NCI-H774 (cell line): ENCODE measurements at regions not wholly inside any gene's neighbourhood (a gene's known extent, or its start where the extent isn't known, plus 50 kb on each side); places are given as distances from the start of the nearest gene placed in this dataset.

Source experiments
- DNase-seq: peaks from one replicate; lab custom pipeline; 2025; lab: John Stamatoyannopoulos, UW

DNA sequence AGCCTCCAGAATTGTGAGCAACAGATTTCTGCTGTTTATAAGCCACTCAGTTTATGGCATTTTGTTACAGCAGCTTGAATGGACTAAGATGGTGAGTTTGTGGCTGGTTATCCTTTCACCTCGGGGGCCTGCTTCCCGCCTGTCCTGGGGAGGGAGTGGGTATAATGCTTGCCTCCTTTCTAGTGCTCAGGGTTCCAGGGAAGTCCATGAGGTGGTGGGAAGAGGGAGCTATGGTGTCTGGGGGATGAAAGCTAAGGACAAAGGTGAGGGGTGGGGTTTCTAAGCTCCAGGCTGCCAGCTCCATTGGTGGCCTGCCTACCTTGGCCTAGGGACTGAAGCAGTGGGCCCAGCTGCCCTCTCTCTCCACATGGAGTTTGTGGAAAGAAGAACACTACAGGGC is 50.2 kb upstream of the SDK2 start:
- DNase-seq: no peak

GRCh38 chr17:73695035-73695738 is 50.9 kb upstream of the SDK2 start:
- no peak for DNase-seq

DNA sequence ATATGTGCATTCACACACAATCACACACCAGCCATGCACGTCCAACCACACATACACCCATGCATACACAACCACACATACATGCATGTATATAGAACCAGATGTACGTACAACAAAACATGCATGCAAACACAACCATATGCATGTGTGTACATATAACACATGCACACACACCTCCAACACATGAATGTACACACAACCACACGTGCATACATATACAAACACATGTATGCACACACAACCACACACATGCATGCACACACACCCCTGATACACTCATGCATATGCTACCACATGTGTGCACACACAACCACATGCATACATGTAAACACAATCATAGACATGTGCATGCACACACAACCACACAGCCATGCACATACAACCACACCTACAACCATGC is 52.0 kb upstream of the SDK2 start:
- no peak for DNase-seq

- peak; percentile 82 for DNase-seq
Observed at GRCh38 chr17:73697872-73698271, 53.6 kb upstream of the SDK2 start.

DNA sequence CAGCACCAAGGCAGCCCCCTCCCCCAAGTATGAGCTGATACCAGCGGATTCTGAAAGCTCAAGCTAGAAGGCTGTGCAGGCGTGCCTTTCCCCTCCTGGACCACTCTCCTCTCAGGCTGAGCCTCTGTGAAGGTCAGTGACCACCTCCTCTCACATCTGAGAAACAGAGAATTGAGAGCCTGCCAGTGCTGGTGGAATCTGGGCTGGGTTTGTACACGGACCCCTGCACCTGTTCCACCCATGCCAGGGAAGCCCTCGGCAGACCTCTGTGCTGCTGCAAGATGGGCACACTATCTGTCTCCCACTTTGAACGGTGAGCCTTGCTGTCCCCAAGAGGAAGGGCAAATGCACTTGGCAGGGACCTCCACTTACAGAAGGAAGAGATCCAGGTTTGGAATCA is 54.7 kb upstream of the SDK2 start:
- no peak for DNase-seq

GRCh38 chr17:73701701-73702100 is 57.5 kb upstream of the SDK2 start:
- no peak for DNase-seq

DNA sequence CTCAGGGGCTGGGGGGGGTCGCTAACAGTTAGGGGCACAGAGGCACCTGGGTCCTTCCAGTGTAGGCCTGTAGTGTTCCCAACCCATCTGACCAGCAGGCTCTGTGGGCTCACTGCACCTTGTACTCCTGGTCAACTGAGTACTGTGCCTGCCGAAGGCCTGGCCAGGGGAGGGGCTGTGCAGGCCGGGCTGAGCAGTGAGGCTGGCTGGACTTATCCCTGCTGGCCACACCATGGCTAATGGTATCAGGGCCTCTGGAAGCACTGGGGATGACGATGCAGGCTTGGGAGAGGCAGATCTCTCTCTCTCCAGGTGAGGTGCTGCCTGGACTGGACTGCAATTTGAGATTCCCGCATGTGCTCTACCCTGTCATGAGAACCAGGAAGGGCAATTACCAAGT is 58.9 kb upstream of the SDK2 start:
- no peak for DNase-seq

DNA sequence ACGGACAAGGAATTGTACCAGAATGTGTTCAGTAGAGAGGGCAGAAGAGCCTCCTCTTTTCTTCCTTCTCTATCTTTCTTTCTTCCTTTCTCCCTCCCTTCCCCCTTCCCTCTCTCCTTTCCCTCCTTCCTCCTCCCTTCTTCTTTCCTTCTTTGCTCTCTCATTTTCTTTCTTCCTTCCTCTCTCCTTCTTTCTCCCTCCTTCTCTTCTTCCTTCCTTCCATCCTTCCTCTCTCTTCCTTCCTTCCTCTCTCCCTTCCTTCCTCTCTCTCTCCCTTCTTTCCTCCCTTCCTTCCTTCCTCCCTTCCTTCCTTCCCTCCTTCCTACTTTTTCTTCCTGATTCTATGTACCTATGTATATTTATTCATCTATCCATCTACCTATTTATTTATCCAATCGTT is 59.7 kb upstream of the SDK2 start:
- no peak for DNase-seq

DNA sequence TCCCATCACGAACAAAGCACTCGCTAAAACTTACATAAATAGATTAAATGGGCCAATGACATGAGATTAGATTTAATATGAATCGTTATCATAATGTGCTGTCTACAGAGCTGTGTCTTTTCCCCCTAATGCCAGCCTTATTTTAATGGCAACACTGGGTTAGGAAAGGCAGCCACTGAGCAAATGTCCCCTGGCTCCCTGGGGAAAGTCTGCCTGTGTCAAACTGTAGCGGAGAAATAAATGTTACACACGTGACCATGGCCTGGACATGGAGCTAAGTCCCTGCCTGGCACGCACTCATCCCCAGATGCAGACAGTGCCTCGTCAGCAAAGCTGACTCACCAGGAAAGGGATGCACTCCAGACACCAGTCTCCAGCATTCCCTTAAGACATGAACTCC is 61.3 kb upstream of the SDK2 start:
- no peak for DNase-seq

GRCh38 chr17:73706428-73706827 is 62.2 kb upstream of the SDK2 start:
- no peak for DNase-seq

- peak; percentile 76 for DNase-seq
Observed at GRCh38 chr17:73706858-73707257, 62.6 kb upstream of the SDK2 start.

DNA sequence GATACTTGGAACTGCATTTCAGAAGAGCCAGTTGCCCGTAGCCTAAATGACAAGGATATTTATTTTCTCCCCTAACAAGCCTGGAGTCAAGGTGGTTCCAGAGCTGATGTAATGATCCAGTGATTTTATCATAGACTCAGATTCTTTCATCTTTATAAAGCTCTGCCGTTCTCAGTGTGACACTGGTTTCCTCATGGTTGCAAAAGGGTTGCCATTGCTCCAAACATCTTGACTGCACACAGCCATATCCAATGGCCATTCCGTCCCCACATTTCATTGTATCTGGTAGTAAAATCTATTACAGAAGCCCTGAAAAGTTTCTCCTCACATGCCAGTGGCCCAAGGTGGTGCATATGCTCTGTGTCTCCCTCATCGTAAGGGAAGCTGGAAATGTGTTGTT is 63.1 kb upstream of the SDK2 start:
- DNase-seq: no peak

DNA sequence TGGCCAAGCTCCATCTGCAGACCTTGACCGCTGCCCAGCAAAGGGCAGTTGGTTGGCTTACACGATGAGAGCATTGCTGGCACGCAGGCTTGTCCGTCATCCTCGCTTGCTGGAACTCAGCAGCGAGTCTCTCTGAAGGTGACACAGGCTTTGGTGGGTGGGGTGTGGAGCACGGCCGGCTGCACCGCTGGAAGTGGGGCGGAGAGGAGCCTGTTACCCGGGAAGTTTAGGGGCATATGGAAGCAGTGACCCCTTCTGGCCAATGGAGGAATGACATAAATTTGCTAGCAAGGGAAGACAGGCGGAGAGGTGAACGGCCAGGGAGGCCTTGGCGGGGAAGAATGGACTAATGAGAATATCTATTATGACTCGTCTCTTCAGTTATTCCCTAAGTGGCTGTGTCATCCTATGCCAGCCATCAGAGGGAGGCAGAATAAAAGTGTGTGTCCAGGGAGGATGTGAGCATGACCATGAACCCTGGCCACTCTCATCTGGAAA is 65.9 kb upstream of the SDK2 start:
- DNase-seq: peak; percentile 82

DNA sequence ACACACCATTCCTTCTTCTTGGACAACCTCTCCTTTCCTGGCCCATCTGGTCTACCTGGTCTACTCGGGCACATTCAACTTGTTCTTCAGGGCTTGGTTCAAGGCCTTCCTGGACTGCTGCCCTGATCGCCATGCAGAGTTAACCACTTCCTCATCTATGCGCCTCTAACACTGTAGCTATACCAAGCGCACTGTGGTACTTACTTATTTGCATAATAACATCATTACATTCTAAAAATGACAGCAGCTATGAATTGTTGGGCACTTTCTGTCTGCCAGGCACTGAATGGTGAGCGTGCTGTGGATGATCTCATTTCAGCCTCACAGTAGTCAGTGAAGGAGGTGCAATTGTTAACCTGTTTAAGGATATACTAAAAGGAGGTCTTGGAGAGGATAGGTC is 66.9 kb upstream of the SDK2 start:
- no peak for DNase-seq

- no peak for DNase-seq
Observed at GRCh38 chr17:73711916-73712315, 67.7 kb upstream of the SDK2 start.

- no peak for DNase-seq
Observed at GRCh38 chr17:73713136-73713535, 68.9 kb upstream of the SDK2 start.

DNA sequence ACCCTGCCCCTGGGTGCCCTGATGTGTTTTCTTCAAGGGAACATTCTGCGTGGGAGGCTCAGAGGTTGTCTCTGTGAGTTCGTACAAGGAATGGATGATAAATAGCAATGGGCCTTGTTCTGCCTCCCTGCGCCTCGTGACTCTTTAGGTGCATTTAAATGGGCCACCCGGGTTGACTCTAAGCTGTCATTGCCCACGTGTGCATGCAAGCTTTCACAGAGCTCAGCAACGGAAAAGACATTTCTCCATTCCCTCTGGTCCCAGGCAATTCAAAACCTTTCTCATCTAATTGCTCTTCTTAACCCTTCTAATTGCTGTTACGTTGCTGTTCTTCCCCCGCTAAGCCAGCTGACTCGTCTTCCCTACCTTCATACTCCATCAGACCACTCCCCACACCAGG is 71.5 kb upstream of the SDK2 start:
- DNase-seq: no peak

GRCh38 chr17:73717690-73718089 is 73.4 kb upstream of the SDK2 start:
- no peak for DNase-seq

GRCh38 chr17:73718362-73718761 is 74.1 kb upstream of the SDK2 start:
- DNase-seq: no peak

DNA sequence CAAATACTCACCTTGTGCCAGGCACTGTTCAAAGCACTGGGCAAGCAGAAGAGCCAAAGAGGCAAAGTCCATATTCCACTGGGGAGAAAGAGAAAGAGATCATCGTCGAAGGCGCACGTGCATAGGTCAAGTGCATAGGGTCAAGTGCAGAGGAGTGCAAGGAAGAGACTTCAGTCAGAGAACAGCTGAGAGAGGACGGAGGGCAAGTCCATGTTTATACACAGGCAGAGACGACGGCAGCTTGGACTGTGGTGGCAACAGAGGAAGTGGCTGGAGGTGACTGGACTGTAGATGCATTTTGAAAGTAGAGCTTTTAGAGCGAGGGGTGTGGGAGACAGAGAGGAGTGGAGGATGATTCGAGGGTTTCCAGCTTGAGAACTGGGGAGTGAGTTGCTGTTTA is 74.7 kb upstream of the SDK2 start:
- DNase-seq: no peak

GRCh38 chr17:73719588-73720071 is 75.4 kb upstream of the SDK2 start:
- DNase-seq: peak; percentile 82

- DNase-seq: no peak
Observed at GRCh38 chr17:73720187-73720834, 76.1 kb upstream of the SDK2 start.

GRCh38 chr17:73722165-73722564 is 77.9 kb upstream of the SDK2 start:
- DNase-seq: peak; percentile 16

- no peak for DNase-seq
Observed at GRCh38 chr17:73723317-73723716, 79.1 kb upstream of the SDK2 start.
